Middle frontal gyrus (tissue), 1 donor: ENCODE measurements at regions not wholly inside any gene's neighbourhood (a gene's known extent, or its start where the extent isn't known, plus 50 kb on each side); places are given as distances from the start of the nearest gene placed in this dataset.

Source experiments
- DNase-seq: peaks from one replicate; pipeline ENCODE4 v3.0.0-alpha.2; 2015; ENCODE audit warnings: low spot score; ENCODE audit errors: extremely low spot score

DNA sequence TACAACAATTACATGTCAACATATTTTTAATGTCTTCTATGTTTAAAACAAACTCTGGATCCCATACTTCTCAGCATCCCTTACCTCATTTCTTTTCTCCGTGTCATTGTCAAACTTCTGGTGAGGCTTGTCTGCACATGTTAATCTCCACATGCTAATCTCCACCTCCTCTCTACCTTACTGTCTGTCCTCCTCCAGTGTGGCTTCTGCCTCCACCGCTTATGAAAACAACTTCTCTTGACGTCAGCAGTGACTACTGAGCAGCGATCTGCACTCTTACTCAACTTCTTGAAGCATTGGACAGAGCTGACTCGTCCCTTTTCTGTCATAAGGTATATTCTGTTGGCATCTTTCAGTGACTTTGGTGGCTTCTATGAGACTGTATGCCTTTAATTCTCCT is 338.2 kb upstream of the THRB start:
- no peak for DNase-seq

DNA sequence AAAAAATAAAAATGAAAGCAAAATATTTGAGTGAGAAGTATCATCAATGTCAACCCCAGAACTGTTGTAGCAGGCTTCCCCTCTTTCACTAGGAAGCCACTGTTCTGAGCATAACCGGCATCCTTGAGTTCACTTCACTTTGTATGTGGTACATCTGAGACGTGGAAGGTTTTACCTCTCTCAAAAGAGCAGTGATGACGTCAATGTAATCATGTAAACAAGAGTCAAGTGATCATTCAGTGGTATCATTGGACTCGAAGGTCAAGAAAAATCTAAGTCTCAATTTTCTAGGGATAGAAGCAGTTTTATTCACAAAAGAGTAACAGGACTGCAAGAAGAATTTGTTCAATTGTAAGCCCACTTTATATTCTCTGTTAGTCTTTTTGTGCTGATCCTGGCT is 339.8 kb upstream of the THRB start:
- DNase-seq, result no peak

DNA sequence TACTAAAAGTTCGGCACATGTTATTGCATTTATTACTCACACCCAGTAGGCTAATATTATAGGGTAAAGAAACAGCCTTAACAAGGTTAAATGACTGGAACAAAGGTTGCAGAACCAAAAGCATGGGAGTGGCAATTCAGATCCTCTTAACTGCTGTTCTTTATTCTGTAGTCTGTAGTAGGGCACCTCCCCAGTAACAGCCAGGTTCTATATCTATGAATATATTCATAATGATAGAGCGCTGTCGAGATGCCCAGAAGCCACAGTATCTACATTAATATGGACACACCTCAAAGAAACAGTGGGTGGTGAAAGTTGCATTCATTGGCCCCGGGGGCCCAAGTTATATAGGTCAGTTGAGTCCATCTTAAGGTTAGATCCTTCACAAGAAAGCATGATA is 340.9 kb upstream of the THRB start:
- no peak for DNase-seq

DNA sequence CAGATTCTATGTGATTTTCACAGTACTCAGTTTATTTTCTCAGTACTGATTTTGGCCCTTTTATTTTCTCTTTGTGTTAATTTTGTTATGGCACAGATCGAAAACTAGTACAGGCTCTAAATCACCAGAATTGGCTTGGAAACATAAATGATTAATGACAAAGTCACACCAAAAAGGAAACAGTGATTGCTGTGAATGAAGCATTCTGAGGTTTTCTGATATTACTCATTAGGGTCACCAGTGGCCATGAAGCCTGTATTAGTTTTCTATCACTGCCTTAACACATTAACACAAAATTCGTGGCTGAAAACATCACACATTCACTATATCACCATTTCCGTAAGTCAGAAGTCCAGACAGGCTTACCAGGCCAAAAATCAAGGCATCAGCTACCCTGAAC is 343.0 kb upstream of the THRB start:
- no peak for DNase-seq

DNA sequence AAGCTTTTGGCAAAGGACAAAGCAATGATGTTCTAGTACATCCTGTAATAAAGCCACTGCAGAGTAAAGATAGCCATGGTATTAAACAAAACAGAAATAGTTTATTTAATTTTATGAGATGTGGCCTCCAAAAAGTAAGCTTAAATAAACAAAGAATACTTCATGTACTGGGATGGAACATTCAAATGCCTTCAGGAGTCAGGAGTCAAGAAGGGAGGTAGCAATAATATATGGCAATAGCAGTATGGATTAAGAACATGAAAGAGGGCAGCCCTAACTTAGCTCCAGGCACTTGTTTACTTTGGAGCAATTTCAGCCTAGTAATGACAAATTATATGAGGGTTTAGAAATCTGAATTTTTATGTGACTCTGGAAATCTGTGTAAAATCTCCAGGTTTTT is 343.9 kb upstream of the THRB start:
- no peak for DNase-seq

DNA sequence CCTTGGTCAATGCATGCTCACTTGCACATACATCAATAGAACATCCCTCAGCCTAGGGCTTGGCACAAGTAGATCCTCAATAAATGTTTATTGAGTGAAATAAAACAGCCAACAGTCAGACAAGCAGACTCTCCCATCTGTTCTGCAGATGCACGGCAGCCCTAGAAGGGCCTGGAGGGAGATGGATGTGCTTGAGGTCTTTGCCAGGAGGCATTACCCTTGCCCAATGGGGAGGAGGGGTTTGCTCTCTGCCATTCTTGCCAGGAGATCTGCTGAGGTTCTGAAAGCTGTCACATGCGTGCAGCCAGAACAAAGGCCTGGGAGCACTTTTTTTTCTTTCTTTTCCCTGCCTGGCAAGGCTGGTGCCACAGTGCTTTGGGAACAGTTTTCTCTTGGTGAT is 349.3 kb upstream of the THRB start:
- no peak for DNase-seq

DNA sequence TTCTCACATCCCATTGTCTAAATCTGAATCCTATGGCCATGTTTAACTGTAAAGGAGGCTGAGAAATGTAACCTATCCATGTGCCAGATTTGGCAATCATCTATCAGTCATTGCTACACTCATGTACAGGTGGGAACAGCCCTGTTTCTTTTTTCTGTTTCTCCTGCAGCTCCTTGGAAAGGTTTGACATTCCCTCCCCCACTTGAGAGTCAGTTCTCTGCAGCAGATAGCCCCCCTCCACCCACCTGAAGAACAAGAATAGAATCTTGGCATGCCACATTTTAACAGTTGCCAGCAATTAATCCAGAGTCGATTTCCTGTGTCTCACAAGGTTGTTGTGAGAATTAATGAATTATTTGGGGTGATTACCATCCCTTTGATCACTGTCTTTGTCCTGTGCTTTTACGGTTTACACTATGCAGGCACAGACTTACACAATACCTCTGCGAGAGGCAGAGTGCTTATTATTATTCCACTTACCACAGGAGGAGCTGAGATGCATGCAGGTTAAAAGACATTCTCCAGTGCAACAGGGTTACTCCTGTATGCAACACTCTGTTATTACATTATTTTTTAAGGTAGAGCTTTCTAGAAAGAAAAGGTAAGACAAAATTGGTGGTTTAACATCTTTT is 351.0 kb upstream of the THRB start:
- no peak for DNase-seq

DNA sequence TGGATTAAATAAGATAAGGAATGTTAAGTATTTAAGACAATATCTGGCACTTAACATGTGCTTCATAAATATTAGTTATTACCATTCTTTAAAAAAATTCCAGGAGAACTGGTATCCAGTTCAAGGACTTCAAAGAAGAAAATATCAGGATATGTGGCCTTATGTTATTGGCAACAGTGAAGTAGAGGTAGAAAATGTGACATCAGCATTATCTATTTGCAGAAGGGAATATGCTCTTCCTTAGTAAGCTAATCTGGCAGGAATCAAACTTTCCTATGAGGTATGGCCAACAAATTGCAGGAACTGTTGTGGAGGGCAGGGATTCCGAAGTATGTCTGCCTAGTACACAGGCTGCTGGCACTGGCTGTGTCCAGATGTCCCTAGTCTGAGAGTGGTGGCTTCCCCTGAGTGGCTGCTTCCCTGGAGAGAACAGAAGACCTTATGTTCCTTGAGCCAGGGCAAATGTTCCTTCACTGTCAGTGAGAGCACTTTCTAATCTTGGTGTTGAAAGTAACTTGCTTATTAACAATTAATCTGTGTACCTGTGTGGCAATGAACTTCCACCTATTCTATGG is 351.7 kb upstream of the THRB start:
- no peak for DNase-seq

DNA sequence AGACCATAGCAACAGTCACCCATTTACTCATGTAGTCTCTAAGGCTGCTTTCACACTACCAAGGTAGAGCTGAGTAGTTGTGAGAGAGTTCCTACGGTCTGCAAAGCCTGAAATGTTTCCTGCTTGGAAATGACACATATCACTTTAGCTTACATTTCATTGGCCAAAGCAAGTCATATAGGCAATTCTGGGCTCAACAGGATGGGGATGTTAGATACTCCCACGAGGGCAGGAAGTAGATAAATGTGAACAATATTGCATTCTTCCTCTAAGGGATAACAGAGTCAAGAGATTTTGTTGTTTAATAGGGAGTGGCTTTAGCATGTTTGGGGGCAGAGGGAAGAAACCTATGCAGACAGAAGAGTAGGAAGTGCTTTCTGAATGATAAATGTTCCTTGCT is 355.6 kb upstream of the THRB start:
- no peak for DNase-seq

DNA sequence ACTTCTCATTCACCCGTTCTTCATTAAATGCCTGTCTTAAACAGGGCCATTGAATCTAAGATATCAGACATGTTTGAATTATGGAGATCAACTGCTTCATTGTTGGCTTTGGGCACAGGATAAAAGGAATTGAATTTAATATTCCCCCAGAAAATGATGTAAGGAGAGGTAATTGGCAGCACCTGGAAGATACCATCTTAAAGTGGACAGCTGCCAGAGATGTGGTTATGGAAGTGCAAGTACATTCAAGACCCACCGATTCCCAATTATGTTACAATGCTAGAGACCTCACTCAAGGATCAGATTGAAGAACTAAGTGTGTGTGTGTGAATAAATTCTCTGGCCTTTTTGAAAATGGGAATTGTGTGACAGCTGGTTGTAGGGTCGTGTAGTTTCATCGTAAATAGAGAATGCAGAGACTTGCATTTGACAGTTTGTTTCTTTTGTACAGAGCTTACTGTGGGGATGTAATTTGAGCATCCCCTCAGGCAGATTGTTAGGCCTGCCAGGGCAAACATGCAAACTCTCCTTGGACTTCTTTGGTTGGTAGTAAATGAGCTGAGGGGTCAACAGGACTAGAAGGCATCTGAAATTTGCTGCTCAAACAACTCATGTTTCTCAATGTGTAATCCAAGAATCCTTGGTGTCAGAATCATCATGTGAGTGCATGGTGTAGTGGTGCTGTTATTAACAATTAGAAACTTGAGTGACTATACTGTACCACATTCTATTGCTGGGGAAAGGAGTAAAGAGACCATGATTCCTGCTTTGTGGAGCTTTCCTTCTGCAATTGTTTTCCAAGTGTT is 359.2 kb upstream of the THRB start:
- DNase-seq, result no peak

DNA sequence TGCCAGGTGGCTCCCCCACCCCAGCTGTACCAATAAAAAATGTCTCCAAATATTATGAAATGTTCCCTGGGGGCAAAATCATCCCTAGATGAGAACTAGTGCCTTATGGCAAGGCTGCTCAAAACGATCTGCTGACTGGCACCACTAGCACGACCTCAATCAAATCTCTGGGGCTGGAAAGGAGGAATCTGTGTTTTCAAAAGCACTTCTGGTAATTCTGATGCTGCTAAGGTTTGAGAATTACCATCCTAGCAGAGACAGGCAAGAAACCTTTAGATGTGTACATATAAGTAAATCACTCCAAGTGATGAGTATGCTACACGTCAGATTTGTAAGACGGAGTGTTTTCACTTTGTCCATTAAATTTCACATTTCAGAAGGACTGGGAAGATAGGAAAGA is 360.1 kb upstream of the THRB start:
- no peak for DNase-seq

DNA sequence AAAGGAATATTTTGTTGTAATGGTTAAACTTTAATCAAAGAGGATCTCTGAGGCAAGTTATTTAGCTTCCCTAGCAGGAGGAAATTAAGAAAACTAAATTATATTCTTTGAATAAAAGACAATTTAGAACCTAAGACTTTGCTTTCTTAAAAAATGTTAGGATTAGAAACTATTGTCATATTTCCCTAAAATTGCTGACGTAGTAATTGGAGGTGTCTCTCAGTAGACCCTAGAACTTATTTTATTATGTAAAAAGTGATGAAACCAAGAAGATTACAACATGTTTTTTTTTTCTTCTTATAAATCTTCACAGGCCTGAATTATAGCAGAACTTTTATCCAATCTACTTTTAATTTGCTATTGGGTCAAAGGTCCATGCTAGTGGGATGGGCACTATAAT is 363.3 kb upstream of the THRB start:
- DNase-seq, result no peak

DNA sequence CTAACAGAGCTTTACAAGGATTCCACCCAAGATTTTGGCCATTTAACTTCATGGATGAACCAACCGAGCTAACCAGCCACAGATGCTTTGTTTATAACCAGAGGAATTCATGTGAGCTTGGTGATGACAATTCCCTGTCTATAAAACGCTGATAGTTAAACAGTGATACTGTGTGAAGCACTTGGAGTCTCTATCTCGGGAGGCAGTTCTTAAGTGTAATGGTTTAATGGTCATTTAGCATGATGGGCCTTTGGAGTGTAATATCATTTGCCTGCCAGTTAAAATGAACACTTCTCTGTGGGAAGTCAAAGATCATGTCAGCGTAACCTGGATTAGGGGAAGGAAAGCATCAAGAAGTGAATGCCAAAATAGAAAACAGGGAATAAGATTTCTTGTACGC is 368.6 kb upstream of the THRB start:
- DNase-seq, result no peak

DNA sequence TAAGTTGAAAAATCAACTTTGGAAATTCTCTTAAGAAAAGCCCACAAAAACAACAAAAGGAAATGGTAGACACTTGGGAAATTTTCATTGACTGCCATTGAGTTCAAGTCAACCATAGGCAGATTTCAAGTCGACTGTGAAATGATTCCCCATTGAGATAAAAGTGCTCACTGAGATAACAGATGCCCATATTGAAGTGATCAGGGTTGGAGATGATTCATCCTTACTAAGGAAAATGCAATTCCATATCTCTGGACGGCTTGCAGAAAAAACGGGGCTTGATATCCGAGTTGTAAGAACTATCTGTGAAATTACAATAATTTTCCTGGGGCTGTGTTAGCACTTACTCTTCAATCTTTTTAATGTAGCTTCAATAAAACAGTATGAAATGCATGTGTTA is 373.1 kb upstream of the THRB start:
- no peak for DNase-seq

DNA sequence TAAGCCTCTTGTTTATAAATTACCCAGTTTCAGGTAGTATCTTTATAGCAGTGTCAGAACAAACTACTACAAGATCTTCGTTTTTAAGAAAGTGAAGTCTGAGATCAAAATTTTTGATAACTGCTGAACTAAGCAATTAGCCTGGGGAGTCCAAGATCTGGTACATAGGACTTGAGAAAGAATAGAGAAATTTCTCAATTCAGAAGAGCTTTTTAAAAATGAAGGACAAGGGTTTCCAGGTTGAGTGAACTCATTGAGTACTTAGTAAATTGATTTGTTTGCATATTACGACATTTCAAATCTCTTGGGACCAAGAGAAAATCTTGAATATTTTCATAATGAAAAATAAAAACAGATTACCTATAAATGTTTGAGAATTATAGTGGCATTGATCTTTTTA is 386.6 kb upstream of the THRB start:
- DNase-seq, result no peak

DNA sequence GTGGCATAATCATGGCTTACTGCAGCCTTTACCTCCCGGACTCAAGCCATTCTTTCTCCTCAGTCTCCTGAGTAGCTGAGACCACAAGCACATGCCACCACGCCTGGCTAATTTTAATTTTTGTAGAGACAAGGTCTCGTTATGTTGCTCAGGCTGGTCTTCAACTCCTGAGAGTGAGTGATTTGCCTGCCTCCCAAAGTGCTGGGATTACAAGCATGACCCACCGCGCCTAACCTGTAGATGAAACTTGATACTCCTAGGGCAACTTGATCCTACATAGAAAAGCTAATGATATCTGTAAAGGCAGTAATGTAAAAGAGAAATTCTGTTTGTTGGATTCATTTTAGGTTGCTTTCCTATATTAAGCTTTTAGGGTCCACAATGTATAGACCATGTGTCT is 391.9 kb upstream of the THRB start:
- no peak for DNase-seq

DNA sequence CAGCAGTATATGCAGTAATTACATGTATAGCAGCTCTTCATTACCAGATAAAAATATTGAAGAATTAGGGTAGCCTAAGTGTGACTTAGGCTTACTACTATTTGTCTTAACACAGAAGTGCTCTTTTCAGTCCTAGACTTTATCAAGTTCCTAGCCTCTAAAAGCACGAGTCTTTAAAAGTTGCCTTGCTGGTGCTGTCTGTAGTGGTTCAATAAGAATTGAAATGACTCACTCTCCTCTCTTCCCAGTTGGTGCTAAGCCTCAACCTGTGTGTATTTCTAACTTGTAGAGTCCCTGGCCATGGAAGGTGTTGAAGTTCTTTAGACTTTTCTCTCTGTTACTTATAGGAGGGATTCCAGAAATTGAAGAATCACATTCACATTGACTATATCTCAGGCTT is 395.4 kb upstream of the THRB start:
- no peak for DNase-seq

DNA sequence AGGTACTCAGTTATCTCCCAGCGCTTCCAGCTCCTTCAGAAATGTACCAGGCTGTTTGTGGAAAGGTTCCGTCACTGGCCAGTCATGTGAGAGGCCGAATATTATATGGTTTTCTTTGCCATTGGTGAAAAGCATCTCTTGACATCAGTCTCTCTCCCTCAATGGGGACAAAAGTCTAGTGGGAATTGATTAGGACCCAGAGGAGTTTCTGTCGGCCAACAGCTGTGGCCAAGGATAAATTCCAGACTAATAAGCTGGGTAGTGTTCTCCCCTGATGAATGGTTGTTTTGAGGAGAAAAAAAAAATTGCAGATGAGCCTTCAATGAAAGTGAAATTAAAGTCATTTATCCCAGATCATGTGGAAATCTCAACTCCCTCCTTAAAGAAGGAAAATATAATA is 404.7 kb upstream of the THRB start:
- no peak for DNase-seq

DNA sequence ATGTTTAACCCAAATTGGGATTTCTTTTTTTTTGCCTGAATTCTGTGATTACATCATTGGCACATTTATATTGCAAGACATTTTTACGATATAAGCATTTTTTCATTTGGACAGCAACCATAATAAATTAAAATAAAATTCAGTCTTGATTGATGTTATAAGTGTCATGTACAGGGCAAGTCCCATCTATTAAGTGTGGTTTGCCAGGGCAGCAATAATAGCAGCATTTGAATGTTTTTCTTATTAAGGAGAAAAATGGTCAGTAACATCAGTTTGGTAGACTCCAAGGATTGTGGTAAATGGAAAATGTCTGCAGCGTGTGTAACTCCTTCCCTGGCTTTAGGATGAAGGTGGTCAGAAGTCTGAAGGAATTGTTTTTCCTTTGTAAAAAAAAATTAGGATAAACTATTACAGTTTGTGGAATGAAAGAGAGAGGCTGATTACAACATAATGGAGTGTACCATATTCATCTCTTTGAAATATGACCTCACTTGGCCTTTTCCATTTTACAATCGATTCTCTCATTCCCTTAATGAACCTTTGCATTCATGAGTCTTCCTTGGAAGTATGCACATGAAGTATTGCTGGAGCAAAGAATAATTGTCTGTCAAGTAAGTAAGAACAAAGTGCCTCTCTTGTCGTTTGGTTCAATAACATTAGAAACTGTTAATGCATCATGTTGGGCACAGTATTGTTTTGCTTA is 405.4 kb upstream of the THRB start:
- no peak for DNase-seq

DNA sequence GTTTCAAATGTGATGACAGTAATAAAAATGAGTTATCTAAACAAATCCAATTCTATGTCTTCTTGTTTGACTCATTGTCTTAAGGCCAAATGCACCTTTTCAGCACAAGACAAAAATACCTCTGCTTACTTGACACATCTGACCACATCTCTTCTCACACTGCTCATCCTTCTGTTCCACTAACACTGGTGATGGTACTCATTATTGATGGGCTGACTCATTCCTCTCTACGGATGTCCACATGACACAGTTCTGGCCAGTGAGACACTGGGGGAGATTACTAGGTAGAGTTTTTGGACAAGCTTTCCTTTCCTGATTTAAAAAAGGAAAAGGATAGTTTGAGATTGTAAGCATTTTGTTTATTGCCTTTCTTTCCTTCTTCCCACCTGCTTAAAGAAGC is 410.6 kb upstream of the THRB start:
- DNase-seq, result no peak

DNA sequence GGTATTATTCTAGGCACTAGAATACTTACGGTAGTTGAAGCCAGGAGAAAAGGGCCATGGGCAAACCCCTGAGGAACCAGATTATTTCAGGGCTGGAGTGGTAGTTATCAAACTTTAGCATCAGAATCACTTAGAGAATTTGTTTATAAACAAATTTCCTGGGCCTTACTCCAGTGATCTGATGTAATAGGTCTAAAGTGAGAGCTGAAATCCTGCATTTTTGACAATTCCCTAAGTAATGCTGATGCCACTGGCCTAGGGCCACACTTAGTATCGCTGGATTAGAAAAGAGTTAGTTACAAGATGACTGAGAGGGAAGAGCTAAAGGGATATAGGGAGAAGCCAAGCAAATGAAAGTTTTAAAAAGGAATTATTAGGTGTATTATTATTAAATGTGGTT is 412.5 kb upstream of the THRB start:
- no peak for DNase-seq

DNA sequence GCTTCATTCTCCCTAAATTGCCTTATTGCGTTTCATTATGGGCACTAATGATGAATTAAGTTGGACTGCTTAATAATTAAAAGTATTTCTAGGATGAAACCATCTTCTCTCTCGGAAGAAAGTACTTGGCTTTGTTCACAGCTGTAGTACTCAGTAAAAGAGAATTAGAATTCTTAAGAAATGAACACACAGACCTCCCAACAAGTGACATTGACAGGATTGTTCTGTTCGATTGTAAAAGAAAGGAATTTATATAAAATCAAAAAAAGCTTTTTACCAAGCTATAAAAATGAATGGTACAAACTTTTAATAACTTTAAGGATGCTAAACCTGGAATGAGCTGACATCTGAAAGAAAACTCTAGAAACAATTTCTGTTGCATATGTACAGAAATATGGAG is 416.4 kb upstream of the THRB start:
- no peak for DNase-seq
